GM23338 (cell line): ENCODE measurements at regions not wholly inside any gene's neighbourhood (a gene's known extent, or its start where the extent isn't known, plus 50 kb on each side); places are given as distances from the start of the nearest gene placed in this dataset.

ENCODE experiments used
- CREB1 ChIP-seq: fragments of 250-450 bp; sonication (Bioruptor Pico); IDR thresholded peaks from 2 replicates; pipeline ENCODE4 v1.5.0; 2020; ENCODE audit warnings: low read depth, mild to moderate bottlenecking, moderate library complexity
- EZH2 ChIP-seq: fragments of 200-600 bp; sonication (generic); IDR thresholded peaks from one replicate; pipeline ENCODE4 v1.8.0; 2017; ENCODE audit warnings: antibody characterized with exemption, mild to moderate bottlenecking, low read depth; ENCODE audit not compliant: unreplicated experiment
- EZH2phosphoT487 ChIP-seq: fragments of 200-600 bp; sonication (generic); IDR thresholded peaks from one replicate; pipeline ENCODE4 v1.8.1; 2018; ENCODE audit warnings: antibody characterized with exemption; ENCODE audit not compliant: unreplicated experiment
- JUNB ChIP-seq: IDR thresholded peaks from one replicate; pipeline ENCODE4 v1.6.1; 2016; ENCODE audit warnings: antibody characterized with exemption; ENCODE audit not compliant: unreplicated experiment
- NANOG ChIP-seq: IDR thresholded peaks from 2 replicates; pipeline ENCODE4 v1.6.1; 2016; ENCODE audit warnings: antibody characterized with exemption, borderline replicate concordance
- POLR2AphosphoS5 ChIP-seq: IDR thresholded peaks from 2 replicates; pipeline ENCODE4 v1.6.1; 2016; ENCODE audit warnings: antibody characterized with exemption, low read depth
- REST ChIP-seq: IDR thresholded peaks from one replicate; pipeline ENCODE4 v1.6.1; 2018; ENCODE audit warnings: antibody characterized with exemption; ENCODE audit not compliant: unreplicated experiment
- STAT1 ChIP-seq: IDR thresholded peaks from one replicate; pipeline ENCODE4 v1.6.1; 2016; ENCODE audit warnings: antibody characterized with exemption; ENCODE audit not compliant: unreplicated experiment
- ZNF114 ChIP-seq: fragments of 250-450 bp; sonication (Bioruptor Pico); IDR thresholded peaks from 2 replicates; pipeline ENCODE4 v1.5.0; 2020; ENCODE audit warnings: mild to moderate bottlenecking, moderate library complexity
- ZNF331 ChIP-seq: fragments of 250-450 bp; sonication (Bioruptor Pico); IDR thresholded peaks from 2 replicates; pipeline ENCODE4 v1.5.0; 2020; ENCODE audit warnings: low read depth, mild to moderate bottlenecking, moderate library complexity
- ZNF462 ChIP-seq: fragments of 250-450 bp; sonication (Bioruptor Pico); IDR thresholded peaks from 2 replicates; pipeline ENCODE4 v1.5.0; 2020; ENCODE audit warnings: mild to moderate bottlenecking, moderate library complexity
- TF ChIP-seq, protein P1 (sequence below), 2 experiments: fragments of 200-600 bp in 1 of 2; sonication (generic) in 1 of 2; conservative IDR thresholded peaks; 2 replicates each; pipeline versions ENCODE4 v1.5.1 to v1.6.1; 2016 to 2017; ENCODE audit warnings: antibody characterized with exemption in 2 of 2, low read depth in 2 of 2, mild to moderate bottlenecking in 2 of 2, moderate library complexity in 1 of 2
- TF ChIP-seq, protein P2 (sequence below): IDR thresholded peaks from 2 replicates; pipeline ENCODE4 v1.6.1; 2016; ENCODE audit warnings: antibody characterized with exemption

- TF ChIP-seq EZH2 (no peak), POLR2AphosphoS5 (no peak), REST (no peak), ZNF331 (no peak), STAT1 (no peak), CREB1 (CRISPR knock-in tag) (no peak), EZH2phosphoT487 (no peak), JUNB (no peak), NANOG (no peak), ZNF114 (CRISPR knock-in tag) (no peak), ZNF462 (CRISPR knock-in tag) (no peak)
- TF ChIP-seq, protein P1, sequence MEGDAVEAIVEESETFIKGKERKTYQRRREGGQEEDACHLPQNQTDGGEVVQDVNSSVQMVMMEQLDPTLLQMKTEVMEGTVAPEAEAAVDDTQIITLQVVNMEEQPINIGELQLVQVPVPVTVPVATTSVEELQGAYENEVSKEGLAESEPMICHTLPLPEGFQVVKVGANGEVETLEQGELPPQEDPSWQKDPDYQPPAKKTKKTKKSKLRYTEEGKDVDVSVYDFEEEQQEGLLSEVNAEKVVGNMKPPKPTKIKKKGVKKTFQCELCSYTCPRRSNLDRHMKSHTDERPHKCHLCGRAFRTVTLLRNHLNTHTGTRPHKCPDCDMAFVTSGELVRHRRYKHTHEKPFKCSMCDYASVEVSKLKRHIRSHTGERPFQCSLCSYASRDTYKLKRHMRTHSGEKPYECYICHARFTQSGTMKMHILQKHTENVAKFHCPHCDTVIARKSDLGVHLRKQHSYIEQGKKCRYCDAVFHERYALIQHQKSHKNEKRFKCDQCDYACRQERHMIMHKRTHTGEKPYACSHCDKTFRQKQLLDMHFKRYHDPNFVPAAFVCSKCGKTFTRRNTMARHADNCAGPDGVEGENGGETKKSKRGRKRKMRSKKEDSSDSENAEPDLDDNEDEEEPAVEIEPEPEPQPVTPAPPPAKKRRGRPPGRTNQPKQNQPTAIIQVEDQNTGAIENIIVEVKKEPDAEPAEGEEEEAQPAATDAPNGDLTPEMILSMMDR (conservative IDR thresholded peaks at IDR 0.05; ENCODE audit: low read depth in 2 of 2), result no peak
- TF ChIP-seq, protein P2, sequence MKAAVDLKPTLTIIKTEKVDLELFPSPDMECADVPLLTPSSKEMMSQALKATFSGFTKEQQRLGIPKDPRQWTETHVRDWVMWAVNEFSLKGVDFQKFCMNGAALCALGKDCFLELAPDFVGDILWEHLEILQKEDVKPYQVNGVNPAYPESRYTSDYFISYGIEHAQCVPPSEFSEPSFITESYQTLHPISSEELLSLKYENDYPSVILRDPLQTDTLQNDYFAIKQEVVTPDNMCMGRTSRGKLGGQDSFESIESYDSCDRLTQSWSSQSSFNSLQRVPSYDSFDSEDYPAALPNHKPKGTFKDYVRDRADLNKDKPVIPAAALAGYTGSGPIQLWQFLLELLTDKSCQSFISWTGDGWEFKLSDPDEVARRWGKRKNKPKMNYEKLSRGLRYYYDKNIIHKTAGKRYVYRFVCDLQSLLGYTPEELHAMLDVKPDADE, result no peak
Observed at GRCh38 chr2:67108231-67108630, 288.9 kb upstream of the ETAA1 start.
